Effector CD4-positive, alpha-beta T cell (primary cell): ENCODE measurements at regions not wholly inside any gene's neighbourhood (a gene's known extent, or its start where the extent isn't known, plus 50 kb on each side); places are given as distances from the start of the nearest gene placed in this dataset.

Experiments used
- DNase-seq: peaks from one replicate; pipeline ENCODE4 v3.0.0-alpha.2; 2020

- DNase-seq, result no peak
Measured at GRCh38 chrX:10819973-10820372, 199.6 kb upstream of the MID1 start.

GRCh38 chrX:10821293-10821692 is 200.9 kb upstream of the MID1 start:
- no peak for DNase-seq

GRCh38 chrX:10828036-10828435 is 207.7 kb upstream of the MID1 start:
- DNase-seq, result no peak

- no peak for DNase-seq
Measured at GRCh38 chrX:10828640-10829039, 208.3 kb upstream of the MID1 start.

- DNase-seq, result no peak
Measured at GRCh38 chrX:10831716-10832502, 211.5 kb upstream of the MID1 start.

GRCh38 chrX:10833299-10834169 is 213.1 kb upstream of the MID1 start:
- no peak for DNase-seq

- no peak for DNase-seq
Measured at GRCh38 chrX:10841579-10841978, 221.2 kb upstream of the MID1 start.

GRCh38 chrX:10842646-10843045 is 222.3 kb upstream of the MID1 start:
- DNase-seq, result no peak

- no peak for DNase-seq
Measured at GRCh38 chrX:10847333-10847732, 226.9 kb upstream of the MID1 start.

- no peak for DNase-seq
Measured at GRCh38 chrX:10851809-10852208, 231.4 kb upstream of the MID1 start.

- DNase-seq, result no peak
Measured at GRCh38 chrX:10854594-10854993, 234.2 kb upstream of the MID1 start.

GRCh38 chrX:10855845-10856244 is 235.5 kb upstream of the MID1 start:
- DNase-seq, result no peak

- DNase-seq, result no peak
Measured at GRCh38 chrX:10856797-10857196, 236.4 kb upstream of the MID1 start.

GRCh38 chrX:10859353-10859752 is 239.0 kb upstream of the MID1 start:
- DNase-seq, result no peak

GRCh38 chrX:10875995-10876394 is 235.1 kb upstream of the HCCS start:
- no peak for DNase-seq

GRCh38 chrX:10882484-10882883 is 228.6 kb upstream of the HCCS start:
- DNase-seq, result no peak

- no peak for DNase-seq
Measured at GRCh38 chrX:10884246-10884645, 226.9 kb upstream of the HCCS start.

- no peak for DNase-seq
Measured at GRCh38 chrX:10892621-10893225, 218.4 kb upstream of the HCCS start.

- no peak for DNase-seq
Measured at GRCh38 chrX:10893366-10893765, 217.8 kb upstream of the HCCS start.

- no peak for DNase-seq
Measured at GRCh38 chrX:10893976-10894375, 217.2 kb upstream of the HCCS start.

GRCh38 chrX:10897768-10898167 is 213.4 kb upstream of the HCCS start:
- DNase-seq, result no peak

- DNase-seq, result no peak
Measured at GRCh38 chrX:10900585-10901289, 210.4 kb upstream of the HCCS start.

GRCh38 chrX:10901290-10901633 is 209.9 kb upstream of the HCCS start:
- no peak for DNase-seq
